Fibroblast of mammary gland (primary cell): ENCODE measurements at regions not wholly inside any gene's neighbourhood (a gene's known extent, or its start where the extent isn't known, plus 50 kb on each side); places are given as distances from the start of the nearest gene placed in this dataset.

Experiments used
- DNase-seq: peaks from one replicate; pipeline ENCODE4 v3.0.0-alpha.2; 2010; ENCODE audit warnings: low read depth
- H3K4me3 ChIP-seq: 2 replicates; pipeline ENCODE4 v1.5.1; 2011; ENCODE audit warnings: low read depth, mild to moderate bottlenecking, low read length, moderate library complexity; ENCODE audit not compliant: control insufficient read depth
- TF ChIP-seq, protein P1 (sequence below): conservative IDR thresholded peaks from 2 replicates; pipeline ENCODE4 v1.5.1; 2011; ENCODE audit warnings: low read depth, low read length, inconsistent platforms; ENCODE audit not compliant: control insufficient read depth, insufficient read depth

DNA sequence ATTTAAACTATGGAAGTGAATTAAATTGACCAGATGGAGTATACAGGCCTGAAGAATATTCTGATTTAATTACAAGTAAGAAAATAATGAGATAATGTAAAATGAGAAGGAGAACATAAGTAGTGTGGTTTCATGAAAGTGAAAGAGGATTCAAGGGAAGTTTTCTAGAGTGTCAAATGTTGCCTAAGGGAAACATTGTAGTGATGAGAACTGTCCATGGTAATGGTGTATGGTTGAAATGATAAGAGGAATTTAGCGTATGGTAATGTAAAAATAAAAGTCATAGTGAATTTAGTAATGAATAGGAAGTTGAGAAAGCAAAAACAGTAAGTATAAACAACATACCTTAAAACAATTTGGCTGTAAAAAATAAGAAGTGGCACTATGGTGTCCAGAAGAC, 1954.6 kb upstream of the FLRT2 start:
- DNase-seq = no peak

DNA sequence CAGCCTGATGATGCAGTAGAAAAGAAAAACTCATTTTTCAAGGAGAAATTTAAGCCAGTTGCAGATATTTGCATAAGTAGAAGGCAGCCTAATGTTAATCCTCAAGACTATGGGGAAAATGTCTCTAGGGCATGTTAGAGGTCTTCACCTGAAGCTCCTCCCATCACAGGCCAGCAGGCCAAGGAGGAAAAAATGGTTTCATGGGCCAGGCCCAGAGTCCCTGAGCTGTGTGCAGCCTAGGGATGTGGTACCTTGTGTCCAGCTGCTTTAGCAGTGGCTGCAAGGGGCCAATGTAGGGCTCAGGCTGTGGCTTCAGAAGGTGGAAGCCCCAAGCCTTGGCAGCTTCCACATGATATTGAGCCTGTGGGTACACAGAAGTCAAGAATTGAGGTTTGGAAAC, 1946.7 kb upstream of the FLRT2 start:
- no peak for DNase-seq
- TF ChIP-seq, protein P1, sequence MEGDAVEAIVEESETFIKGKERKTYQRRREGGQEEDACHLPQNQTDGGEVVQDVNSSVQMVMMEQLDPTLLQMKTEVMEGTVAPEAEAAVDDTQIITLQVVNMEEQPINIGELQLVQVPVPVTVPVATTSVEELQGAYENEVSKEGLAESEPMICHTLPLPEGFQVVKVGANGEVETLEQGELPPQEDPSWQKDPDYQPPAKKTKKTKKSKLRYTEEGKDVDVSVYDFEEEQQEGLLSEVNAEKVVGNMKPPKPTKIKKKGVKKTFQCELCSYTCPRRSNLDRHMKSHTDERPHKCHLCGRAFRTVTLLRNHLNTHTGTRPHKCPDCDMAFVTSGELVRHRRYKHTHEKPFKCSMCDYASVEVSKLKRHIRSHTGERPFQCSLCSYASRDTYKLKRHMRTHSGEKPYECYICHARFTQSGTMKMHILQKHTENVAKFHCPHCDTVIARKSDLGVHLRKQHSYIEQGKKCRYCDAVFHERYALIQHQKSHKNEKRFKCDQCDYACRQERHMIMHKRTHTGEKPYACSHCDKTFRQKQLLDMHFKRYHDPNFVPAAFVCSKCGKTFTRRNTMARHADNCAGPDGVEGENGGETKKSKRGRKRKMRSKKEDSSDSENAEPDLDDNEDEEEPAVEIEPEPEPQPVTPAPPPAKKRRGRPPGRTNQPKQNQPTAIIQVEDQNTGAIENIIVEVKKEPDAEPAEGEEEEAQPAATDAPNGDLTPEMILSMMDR = no peak
- H3K4me3 ChIP-seq = no peak overlapping the region

More for the DNA sequence above, 1954.6 kb upstream of the FLRT2 start:
- TF ChIP-seq, protein P1 = no peak
- H3K4me3 ChIP-seq = no peak overlapping the region

DNA sequence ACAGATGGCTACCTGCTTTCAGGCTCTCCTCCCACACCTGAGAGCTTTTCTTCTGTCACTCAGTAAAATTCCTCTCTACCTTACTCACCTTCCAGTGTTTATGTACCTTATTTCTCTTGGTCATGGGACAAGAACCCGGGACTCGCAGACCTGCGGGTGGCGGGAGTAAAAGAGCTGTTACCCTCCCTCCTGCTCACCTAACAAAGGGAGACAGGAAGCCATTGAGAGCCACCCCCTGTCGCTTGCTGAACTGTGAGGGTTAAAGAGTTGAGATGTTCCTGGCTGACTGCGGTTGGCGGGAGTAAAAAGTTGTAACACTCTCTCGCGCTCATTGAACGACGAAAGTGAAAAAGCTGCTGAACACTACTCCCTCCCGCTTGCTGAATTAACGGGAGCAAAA, 1935.1 kb upstream of the FLRT2 start:
- no peak for DNase-seq

DNA sequence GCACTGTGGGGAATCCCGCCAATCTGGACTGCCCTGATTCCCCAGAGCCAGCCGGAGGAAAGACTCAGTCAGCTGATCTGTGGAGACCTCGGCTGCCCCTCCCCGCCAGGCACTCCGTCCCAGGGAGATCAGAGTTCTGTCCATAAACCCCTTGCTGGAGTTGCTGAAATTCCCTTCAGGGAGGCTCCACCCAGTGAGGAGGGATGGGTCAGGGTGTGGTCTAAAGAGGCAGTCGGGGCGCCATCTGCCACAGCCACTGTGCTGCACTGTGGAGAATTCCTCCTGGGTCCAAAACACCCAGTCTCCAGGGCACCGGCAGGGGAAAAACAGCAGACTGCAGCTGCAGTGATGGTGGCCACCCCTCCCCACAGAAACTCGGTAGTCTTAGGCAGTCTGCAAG, 1922.3 kb upstream of the FLRT2 start:
- DNase-seq = no peak
- H3K4me3 ChIP-seq = no peak overlapping the region
- TF ChIP-seq, protein P1 = no peak

More for the DNA sequence above, 1935.1 kb upstream of the FLRT2 start:
- TF ChIP-seq, protein P1 = no peak
- no peak overlapping the region for H3K4me3 ChIP-seq

DNA sequence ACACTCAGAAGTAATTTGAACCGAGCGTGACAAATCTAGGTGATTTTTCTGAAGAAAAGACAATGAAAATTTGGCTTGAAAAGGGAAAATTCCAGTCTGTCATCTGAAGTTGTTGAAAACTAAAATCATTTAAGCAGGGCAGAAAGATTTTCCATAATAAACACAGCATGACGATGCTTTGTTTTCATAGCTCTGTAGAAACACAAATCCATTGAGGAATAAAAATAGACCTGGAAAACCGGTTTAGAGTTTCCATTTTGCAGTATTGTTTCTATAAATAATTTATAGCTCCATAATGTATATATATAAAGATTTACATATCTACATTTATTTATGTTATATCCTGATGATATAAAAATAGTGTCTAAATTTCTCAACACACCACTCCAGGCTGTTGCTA, 1918.5 kb upstream of the FLRT2 start:
- no peak overlapping the region for H3K4me3 ChIP-seq
- DNase-seq = no peak
- TF ChIP-seq, protein P1 = no peak

DNA sequence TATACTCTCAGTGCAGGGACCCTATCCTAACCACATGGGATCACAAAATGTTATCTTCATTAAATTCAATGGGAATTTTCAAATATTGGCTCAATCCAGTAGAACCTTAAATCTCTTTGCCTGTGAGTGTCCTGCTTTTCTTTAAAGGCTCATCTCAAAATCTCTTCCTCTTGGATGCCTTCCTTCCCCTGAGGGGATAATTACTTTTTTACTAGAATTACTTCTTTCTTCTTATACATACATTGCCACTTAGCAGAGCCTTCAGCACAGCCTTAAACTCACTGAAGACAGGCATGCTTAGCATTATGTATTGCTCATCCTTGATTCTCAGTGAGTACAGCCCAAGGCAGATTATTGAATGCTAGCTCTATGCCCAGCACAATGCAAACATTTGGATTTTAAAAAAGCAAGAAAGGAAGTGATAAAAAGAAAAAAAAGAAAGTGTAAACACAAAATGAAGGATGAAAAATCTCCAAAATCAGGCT, 1918.0 kb upstream of the FLRT2 start:
- DNase-seq = no peak
- TF ChIP-seq, protein P1 = no peak
- H3K4me3 ChIP-seq = no peak overlapping the region

DNA sequence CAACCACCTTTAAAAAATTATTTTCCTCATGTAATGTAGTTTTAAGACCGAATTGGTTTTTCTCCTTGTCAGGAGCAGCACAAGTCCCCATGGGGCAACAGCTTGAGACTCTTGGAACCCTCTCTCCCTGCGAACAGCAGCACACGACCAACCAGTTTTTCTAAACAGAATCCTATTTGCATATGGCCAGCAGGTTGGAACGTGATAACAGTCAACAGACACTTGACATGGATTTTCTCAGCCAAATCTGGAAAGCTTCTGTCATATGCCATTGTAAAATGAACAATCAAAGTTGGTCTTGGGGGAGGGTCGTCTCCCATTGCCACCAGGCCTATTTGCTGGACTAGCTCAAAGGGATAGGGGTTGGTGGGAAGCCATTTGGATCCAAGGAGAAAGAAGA, 1915.0 kb upstream of the FLRT2 start:
- TF ChIP-seq, protein P1 = no peak
- H3K4me3 ChIP-seq = no peak overlapping the region
- DNase-seq = no peak
